ENCODE measurements at regions not wholly inside any gene's neighbourhood (a gene's known extent, or its start where the extent isn't known, plus 50 kb on each side); places are given as distances from the start of the nearest gene placed in this dataset.

DNA sequence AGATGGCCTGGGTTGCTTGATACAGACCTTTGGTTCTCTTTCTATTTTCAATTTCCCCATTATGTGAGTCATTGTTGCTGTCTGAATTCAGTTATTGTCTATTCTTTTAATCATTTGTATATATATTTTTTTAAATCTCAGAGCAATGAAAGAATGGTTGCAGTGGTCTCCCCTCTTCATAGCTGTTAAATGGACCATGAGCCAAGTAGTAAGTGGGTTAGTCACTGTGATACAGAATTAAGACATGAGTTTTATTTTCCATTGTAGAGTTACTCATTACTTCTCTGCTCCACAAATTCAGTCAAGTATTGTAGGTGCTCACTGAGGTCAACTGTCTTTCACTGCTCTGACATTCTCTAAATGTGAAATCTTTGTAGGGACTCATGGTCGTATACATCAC, 174.6 kb upstream of the GRAMD2B start:
- no peaks in the 10 kb centered on the region for H3K36me3 ChIP-seq (ENCODE audit: control insufficient read depth, insufficient read depth, low read length)
- no peaks in the 10 kb centered on the region for H3K9me3 ChIP-seq (ENCODE audit: control insufficient read depth, insufficient read depth, low read length)
- no peak overlapping the region for H3K27ac ChIP-seq (ENCODE audit: low read depth, low read length)
- no peaks in the 10 kb centered on the region for H3K4me1 ChIP-seq (ENCODE audit: control insufficient read depth, insufficient read depth, low read length)
- DNase-seq (ENCODE audit: low read depth in 4 of 6, low spot score in 6 of 6) = no peak
- no peak overlapping the region for H3K4me3 ChIP-seq (ENCODE audit: low read depth, low read length)
- no peaks in the 10 kb centered on the region for H3K27me3 ChIP-seq (ENCODE audit: control insufficient read depth, insufficient read depth, low read length)
- WGBS (ENCODE audit: insufficient coverage) = no CpG with 5 or more reads among the region's 1 CpG

DNA sequence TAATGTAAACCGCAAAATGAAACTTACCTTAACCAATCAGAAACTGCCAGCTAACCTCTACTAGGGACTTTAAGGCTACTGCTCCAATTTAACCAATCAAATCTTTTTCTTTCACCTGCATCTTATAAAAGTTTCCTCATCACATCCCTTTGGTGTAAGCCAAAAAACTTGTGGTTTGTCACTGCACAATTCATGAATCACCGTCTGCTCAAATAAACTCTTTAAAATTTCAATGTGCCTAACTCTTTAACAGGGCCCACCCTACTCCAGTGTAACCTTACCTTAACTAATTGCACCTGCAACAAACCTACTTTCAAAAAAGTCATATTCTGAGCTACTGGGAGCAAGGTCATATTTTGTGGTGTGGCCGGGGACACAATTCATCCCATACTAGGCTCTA, 172.2 kb upstream of the GRAMD2B start:
- WGBS (ENCODE audit: insufficient coverage) = 100% methylated on average over 2 of the region's 3 CpGs
- Histone ChIP-seq H3K27ac (ENCODE audit: low read depth, low read length) (no peak overlapping the region), H3K9me3 (ENCODE audit: control insufficient read depth, insufficient read depth, low read length) (no peaks in the 10 kb centered on the region), H3K4me1 (ENCODE audit: control insufficient read depth, insufficient read depth, low read length) (no peaks in the 10 kb centered on the region), H3K27me3 (ENCODE audit: control insufficient read depth, insufficient read depth, low read length) (no peaks in the 10 kb centered on the region), H3K4me3 (ENCODE audit: low read depth, low read length) (no peak overlapping the region), H3K36me3 (ENCODE audit: control insufficient read depth, insufficient read depth, low read length) (no peaks in the 10 kb centered on the region)
- DNase-seq (ENCODE audit: low read depth in 4 of 6, low spot score in 6 of 6) = no peak

DNA sequence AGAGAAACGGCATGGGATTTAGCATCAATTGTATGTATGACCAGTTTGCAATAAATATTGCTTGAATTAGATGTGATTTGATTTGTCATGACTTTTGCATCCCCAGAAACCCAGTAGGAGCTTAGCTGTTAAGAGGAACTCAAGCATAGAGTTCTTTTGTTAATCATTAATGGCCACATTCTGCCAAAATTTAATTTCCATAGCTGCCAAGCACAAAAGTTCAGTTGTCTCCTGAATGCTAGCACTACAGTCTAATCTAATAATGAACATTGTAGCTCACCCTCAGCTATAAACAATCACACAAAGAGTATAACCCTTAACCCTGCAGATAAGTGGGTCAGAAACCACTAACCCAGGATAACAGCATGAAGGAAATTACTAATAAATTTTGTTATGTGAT, 169.8 kb upstream of the GRAMD2B start:
- no peak overlapping the region for H3K4me3 ChIP-seq (ENCODE audit: low read depth, low read length)
- no peaks in the 10 kb centered on the region for H3K4me1 ChIP-seq (ENCODE audit: control insufficient read depth, insufficient read depth, low read length)
- peak in 1 of 6 donors; percentile 21 for DNase-seq (ENCODE audit: low read depth in 4 of 6, low spot score in 6 of 6)
- no peak overlapping the region for H3K27ac ChIP-seq (ENCODE audit: low read depth, low read length)
- peaks cover 4% of the 10 kb centered on the region for H3K9me3 ChIP-seq (ENCODE audit: control insufficient read depth, insufficient read depth, low read length)
- WGBS (ENCODE audit: insufficient coverage) = no CpG with 5 or more reads among the region's 1 CpG
- H3K27me3 ChIP-seq (ENCODE audit: control insufficient read depth, insufficient read depth, low read length) = no peaks in the 10 kb centered on the region
- H3K36me3 ChIP-seq (ENCODE audit: control insufficient read depth, insufficient read depth, low read length) = no peaks in the 10 kb centered on the region

DNA sequence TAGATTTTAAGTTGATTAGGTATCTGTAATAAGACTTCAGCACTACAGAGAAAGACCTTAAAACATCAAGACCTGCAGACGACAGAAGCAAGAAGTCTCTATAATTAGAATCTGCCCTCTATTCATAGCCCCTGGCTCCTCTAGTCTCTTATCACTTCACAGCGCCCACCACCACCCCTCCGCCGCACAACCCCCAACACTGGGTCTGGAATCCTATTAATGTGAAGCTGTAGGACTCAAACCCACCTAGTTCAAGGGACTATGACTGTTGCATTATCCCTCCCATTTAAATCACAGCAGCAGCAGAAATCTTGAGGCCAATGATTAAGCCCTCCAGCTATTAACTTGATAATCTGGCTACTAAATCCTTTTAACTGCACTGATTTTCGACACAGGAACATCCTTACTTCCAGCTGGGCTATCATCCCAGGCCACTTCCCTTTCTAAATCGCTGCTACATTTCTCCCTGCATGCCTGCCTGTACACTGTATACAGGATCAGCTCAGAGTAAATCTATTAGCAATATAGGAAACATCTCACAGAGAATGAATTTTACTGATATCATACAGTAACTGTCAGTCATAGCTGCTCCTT, 159.5 kb upstream of the GRAMD2B start:
- H3K4me3 ChIP-seq (ENCODE audit: low read depth, low read length) = no peak overlapping the region
- no peaks in the 10 kb centered on the region for H3K4me1 ChIP-seq (ENCODE audit: control insufficient read depth, insufficient read depth, low read length)
- peak in 1 of 6 donors; percentile 50 for DNase-seq (ENCODE audit: low read depth in 4 of 6, low spot score in 6 of 6)
- H3K27ac ChIP-seq (ENCODE audit: low read depth, low read length) = no peak overlapping the region
- H3K36me3 ChIP-seq (ENCODE audit: control insufficient read depth, insufficient read depth, low read length) = no peaks in the 10 kb centered on the region
- WGBS (ENCODE audit: insufficient coverage) = 70% methylated on average over 5 of the region's 6 CpGs
- H3K27me3 ChIP-seq (ENCODE audit: control insufficient read depth, insufficient read depth, low read length) = no peaks in the 10 kb centered on the region
- H3K9me3 ChIP-seq (ENCODE audit: control insufficient read depth, insufficient read depth, low read length) = peaks cover 4% of the 10 kb centered on the region

DNA sequence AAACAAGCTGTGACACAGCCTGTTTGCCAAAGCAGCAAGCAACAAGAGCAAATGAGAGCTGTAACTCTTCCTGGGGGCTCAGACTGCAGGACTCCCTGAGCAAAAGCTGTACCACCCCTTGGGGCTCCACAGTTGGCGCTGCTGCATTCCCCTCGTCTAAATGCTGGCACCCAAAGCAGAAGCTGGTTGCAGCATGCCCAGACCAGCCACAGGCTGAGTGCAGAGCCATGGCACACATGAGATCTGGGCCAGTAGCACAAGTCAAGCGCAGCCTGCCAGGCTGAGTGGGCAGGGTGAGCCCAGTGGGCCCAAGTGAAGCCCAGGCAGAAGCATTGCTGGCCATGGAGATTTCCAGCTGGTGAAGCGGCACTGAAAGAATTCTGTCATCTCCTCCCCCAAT, 157.3 kb upstream of the GRAMD2B start:
- Histone ChIP-seq H3K27ac (ENCODE audit: low read depth, low read length) (no peak overlapping the region), H3K4me3 (ENCODE audit: low read depth, low read length) (no peak overlapping the region), H3K4me1 (ENCODE audit: control insufficient read depth, insufficient read depth, low read length) (no peaks in the 10 kb centered on the region), H3K36me3 (ENCODE audit: control insufficient read depth, insufficient read depth, low read length) (no peaks in the 10 kb centered on the region), H3K27me3 (ENCODE audit: control insufficient read depth, insufficient read depth, low read length) (no peaks in the 10 kb centered on the region), H3K9me3 (ENCODE audit: control insufficient read depth, insufficient read depth, low read length) (peaks cover 4% of the 10 kb centered on the region)
- WGBS (ENCODE audit: insufficient coverage) = 73% methylated on average over 4 of the region's 4 CpGs
- DNase-seq (ENCODE audit: low read depth in 4 of 6, low spot score in 6 of 6) = no peak

DNA sequence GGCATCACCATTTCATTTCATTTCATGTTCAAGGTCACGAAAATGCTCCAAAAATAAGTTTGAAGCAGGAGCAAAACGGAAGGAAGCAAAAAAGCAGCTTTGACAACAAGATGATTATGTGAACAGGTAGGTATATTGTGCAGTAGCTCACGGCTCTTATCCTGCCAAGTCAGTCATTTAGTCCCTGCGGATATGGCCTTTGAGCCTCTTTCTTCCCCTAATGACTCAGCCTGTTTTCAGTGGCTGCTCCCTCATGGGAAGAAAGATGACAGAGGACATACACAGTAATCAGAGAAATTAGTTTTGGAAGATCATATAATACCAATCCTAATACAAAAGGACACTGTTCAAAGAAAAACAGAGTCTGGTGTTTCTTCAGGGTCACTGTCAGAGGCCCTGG, 155.8 kb upstream of the GRAMD2B start:
- 92% methylated on average over 2 of the region's 4 CpGs for WGBS (ENCODE audit: insufficient coverage)
- no peak overlapping the region for H3K27ac ChIP-seq (ENCODE audit: low read depth, low read length)

DNA sequence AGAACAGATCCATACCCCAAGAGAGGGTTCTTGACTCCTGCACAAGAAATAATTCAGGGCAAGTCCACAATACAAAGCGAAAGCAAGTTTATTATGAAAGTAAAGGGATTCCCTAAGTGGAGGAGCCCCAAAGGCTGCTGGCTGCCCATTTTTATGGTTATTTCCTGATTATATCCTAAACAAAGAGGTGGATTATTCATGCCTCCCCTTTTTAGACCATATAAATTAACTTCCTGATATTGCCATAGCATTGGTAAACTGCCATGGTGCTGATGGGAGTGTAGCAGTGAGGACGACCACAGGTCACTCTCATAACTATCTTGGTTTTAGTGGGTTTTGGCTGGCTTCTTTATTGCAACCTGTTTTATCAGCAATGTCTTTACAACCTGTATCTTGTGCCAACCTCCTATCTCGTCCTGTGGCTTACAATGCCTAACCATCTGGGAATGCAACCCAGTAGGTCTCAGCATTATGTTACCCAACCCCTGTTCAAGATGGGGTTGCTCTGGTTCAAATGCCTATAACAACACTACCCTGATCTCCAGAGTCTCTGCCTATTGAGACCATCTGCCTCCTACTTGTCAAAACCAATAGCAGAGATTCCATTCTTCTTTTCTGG, 154.4 kb upstream of the GRAMD2B start:
- H3K27ac ChIP-seq (ENCODE audit: low read depth, low read length) = no peak overlapping the region
- 79% methylated on average over 3 of the region's 3 CpGs for WGBS (ENCODE audit: insufficient coverage)

More for the DNA sequence above, 155.8 kb upstream of the GRAMD2B start:
- no peak for DNase-seq (ENCODE audit: low read depth in 4 of 6, low spot score in 6 of 6)
- Histone ChIP-seq H3K4me1 (ENCODE audit: control insufficient read depth, insufficient read depth, low read length) (no peaks in the 10 kb centered on the region), H3K9me3 (ENCODE audit: control insufficient read depth, insufficient read depth, low read length) (peaks cover 1% of the 10 kb centered on the region), H3K36me3 (ENCODE audit: control insufficient read depth, insufficient read depth, low read length) (no peaks in the 10 kb centered on the region), H3K4me3 (ENCODE audit: low read depth, low read length) (no peak overlapping the region), H3K27me3 (ENCODE audit: control insufficient read depth, insufficient read depth, low read length) (no peaks in the 10 kb centered on the region)

DNA sequence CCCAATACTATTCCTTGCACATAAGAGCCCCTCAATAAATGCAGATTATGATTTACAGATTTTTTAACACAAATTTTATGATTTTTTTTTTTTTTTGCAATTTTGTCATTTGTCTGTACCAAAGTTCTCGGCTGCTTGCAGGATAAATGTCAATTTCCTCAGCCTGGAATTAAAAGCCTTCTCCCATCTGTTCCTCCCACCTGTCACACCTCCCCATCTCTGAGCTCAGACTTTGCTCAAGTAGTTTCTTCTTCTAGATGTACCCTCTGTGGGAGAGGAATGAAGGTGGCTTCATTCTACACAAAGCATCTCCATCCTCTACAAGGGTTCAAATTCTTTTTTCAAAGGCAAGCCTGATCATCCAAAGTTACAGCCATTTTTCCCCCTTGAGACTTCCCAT, 153.7 kb upstream of the GRAMD2B start:
- no peaks in the 10 kb centered on the region for H3K27me3 ChIP-seq (ENCODE audit: control insufficient read depth, insufficient read depth, low read length)
- no peaks in the 10 kb centered on the region for H3K9me3 ChIP-seq (ENCODE audit: control insufficient read depth, insufficient read depth, low read length)
- H3K36me3 ChIP-seq (ENCODE audit: control insufficient read depth, insufficient read depth, low read length) = no peaks in the 10 kb centered on the region
- H3K4me1 ChIP-seq (ENCODE audit: control insufficient read depth, insufficient read depth, low read length) = no peaks in the 10 kb centered on the region
- WGBS (ENCODE audit: insufficient coverage) = 80% methylated on average over 1 of the region's 1 CpG
- DNase-seq (ENCODE audit: low read depth in 4 of 6, low spot score in 6 of 6) = no peak
- no peak overlapping the region for H3K4me3 ChIP-seq (ENCODE audit: low read depth, low read length)
- no peak overlapping the region for H3K27ac ChIP-seq (ENCODE audit: low read depth, low read length)

More for the DNA sequence above, 154.4 kb upstream of the GRAMD2B start:
- H3K36me3 ChIP-seq (ENCODE audit: control insufficient read depth, insufficient read depth, low read length) = no peaks in the 10 kb centered on the region
- no peaks in the 10 kb centered on the region for H3K4me1 ChIP-seq (ENCODE audit: control insufficient read depth, insufficient read depth, low read length)
- no peak overlapping the region for H3K4me3 ChIP-seq (ENCODE audit: low read depth, low read length)
- H3K9me3 ChIP-seq (ENCODE audit: control insufficient read depth, insufficient read depth, low read length) = no peaks in the 10 kb centered on the region
- no peaks in the 10 kb centered on the region for H3K27me3 ChIP-seq (ENCODE audit: control insufficient read depth, insufficient read depth, low read length)
- DNase-seq (ENCODE audit: low read depth in 4 of 6, low spot score in 6 of 6) = no peak

DNA sequence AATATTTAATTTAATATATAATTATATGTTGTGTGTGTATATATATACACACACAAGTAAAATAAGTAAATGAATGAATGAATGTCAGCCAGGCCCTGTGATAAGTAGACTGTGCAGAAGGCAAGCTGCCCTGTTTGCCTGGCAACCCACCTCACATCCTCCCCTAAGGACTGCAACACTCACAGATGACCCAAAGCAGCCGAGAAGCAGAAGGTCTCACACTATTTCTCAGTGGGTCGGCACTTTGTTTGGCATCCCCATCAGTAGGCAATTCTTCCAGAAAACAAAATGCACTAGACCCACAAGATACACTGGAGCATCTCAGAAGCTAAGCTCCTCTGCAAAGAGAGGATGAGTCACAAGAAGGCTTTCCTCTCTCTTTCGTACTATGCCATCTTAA, 152.1 kb upstream of the GRAMD2B start:
- Histone ChIP-seq H3K27ac (ENCODE audit: low read depth, low read length) (no peak overlapping the region), H3K9me3 (ENCODE audit: control insufficient read depth, insufficient read depth, low read length) (no peaks in the 10 kb centered on the region), H3K27me3 (ENCODE audit: control insufficient read depth, insufficient read depth, low read length) (no peaks in the 10 kb centered on the region), H3K4me1 (ENCODE audit: control insufficient read depth, insufficient read depth, low read length) (no peaks in the 10 kb centered on the region), H3K4me3 (ENCODE audit: low read depth, low read length) (no peak overlapping the region), H3K36me3 (ENCODE audit: control insufficient read depth, insufficient read depth, low read length) (no peaks in the 10 kb centered on the region)
- DNase-seq (ENCODE audit: low read depth in 4 of 6, low spot score in 6 of 6) = no peak
- WGBS (ENCODE audit: insufficient coverage) = 86% methylated on average over 2 of the region's 3 CpGs

DNA sequence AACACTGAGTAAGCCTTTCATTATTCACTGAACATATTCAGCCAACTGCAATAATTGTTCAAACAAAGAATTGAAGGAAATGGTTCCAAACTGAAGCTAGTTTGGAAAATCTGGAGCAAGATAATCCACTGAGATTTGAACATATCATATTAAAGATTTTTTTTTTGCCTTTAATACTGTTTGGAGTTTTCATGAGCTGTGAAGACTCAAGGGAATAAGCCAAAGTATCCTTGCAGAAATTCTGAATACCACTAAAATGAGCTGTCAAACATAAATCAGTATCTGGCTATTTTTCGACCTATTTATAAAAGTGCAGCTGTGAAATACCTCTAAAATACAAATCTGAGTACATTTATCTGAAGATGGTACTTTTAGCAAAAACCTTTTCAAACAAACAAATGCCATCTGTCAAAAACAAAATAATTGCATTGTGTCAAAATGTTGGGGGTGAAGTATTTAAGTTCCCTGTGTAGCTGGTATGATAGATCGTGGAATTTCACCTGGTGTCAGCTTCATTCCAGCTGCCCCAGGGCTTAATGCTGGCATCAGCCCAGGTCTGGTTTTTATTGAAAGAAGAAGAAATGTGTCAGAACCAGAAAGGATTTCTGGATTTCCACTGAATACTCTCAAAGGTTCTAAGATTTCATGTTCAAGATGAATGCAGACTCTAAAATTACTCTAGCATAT, 149.0 kb upstream of the GRAMD2B start:
- whole genome bisulfite sequencing (ENCODE audit: insufficient coverage) = no CpG with 5 or more reads among the region's 2 CpGs

More for the DNA sequence above, 149.0 kb upstream of the GRAMD2B start:
- H3K9me3 ChIP-seq (ENCODE audit: control insufficient read depth, insufficient read depth, low read length) = no peaks in the 10 kb centered on the region
- DNase-seq (ENCODE audit: low read depth in 4 of 6, low spot score in 6 of 6) = peak in 1 of 6 donors; percentile 23
- no peaks in the 10 kb centered on the region for H3K27me3 ChIP-seq (ENCODE audit: control insufficient read depth, insufficient read depth, low read length)
- no peaks in the 10 kb centered on the region for H3K4me1 ChIP-seq (ENCODE audit: control insufficient read depth, insufficient read depth, low read length)
- H3K36me3 ChIP-seq (ENCODE audit: control insufficient read depth, insufficient read depth, low read length) = no peaks in the 10 kb centered on the region
- H3K4me3 ChIP-seq (ENCODE audit: low read depth, low read length) = no peak overlapping the region
- H3K27ac ChIP-seq (ENCODE audit: low read depth, low read length) = no peak overlapping the region
